ENCODE measurements at regions not wholly inside any gene's neighbourhood (a gene's known extent, or its start where the extent isn't known, plus 50 kb on each side); places are given as distances from the start of the nearest gene placed in this dataset.

- TF ChIP-seq CTCF (conservative IDR thresholded peaks at IDR 0.05; ENCODE audit: low read length), result no peak
- no peak for TF ChIP-seq EZH2phosphoT487 (IDR thresholded peaks at IDR 0.05; ENCODE audit: borderline replicate concordance)
These were observed 109.6 kb upstream of the CDC42EP3 start for GRCh38 chr2:37781028-37781427.

Measured in Loucy (cell line).